Bronchial epithelial cell (primary cell): ENCODE measurements at regions not wholly inside any gene's neighbourhood (a gene's known extent, or its start where the extent isn't known, plus 50 kb on each side); places are given as distances from the start of the nearest gene placed in this dataset.

Source experiments
- DNase-seq: peaks from one replicate; pipeline ENCODE4 v3.0.0-alpha.2; 2010; ENCODE audit warnings: low read depth
- FAIRE-seq: peaks from 2 replicates; lab custom pipeline; 2011; peaks lifted over from hg19 to GRCh38; lab: Jason Lieb, UNC
- H3K27me3 ChIP-seq: 2 replicates; pipeline ENCODE4 v1.5.1; 2011; ENCODE audit warnings: low read length; ENCODE audit not compliant: control insufficient read depth, insufficient read depth
- H3K36me3 ChIP-seq: 2 replicates; pipeline ENCODE4 v1.5.1; 2011; ENCODE audit warnings: low read length; ENCODE audit not compliant: control insufficient read depth, insufficient read depth
- H3K4me3 ChIP-seq: 2 replicates; pipeline ENCODE4 v1.5.1; 2011; ENCODE audit warnings: mild to moderate bottlenecking, low read depth, low read length, control low read depth
- CTCF ChIP-seq: IDR thresholded peaks from 2 replicates; pipeline ENCODE4 v1.5.1; 2011; ENCODE audit warnings: mild to moderate bottlenecking, moderate library complexity, low read length, control low read depth, inconsistent platforms; ENCODE audit not compliant: insufficient read depth, severe bottlenecking

GRCh38 chr7:145490356-145490755 lies 626.2 kb upstream of the CNTNAP2 start:
- TF ChIP-seq CTCF: no peak
- FAIRE-seq (no peak), DNase-seq (no peak)
- H3K27me3 ChIP-seq: no peaks in the 10 kb centered on the region
- no peaks in the 10 kb centered on the region for H3K36me3 ChIP-seq
- H3K4me3 ChIP-seq: no peak overlapping the region

GRCh38 chr7:145489609-145490008 lies 627.0 kb upstream of the CNTNAP2 start:
- H3K27me3 ChIP-seq: no peaks in the 10 kb centered on the region
- DNase-seq (no peak), FAIRE-seq (no peak)
- no peaks in the 10 kb centered on the region for H3K36me3 ChIP-seq
- no peak overlapping the region for H3K4me3 ChIP-seq
- TF ChIP-seq CTCF: no peak

GRCh38 chr7:145488816-145489215 lies 627.8 kb upstream of the CNTNAP2 start:
- FAIRE-seq: no peak
- no peak overlapping the region for H3K4me3 ChIP-seq
- no peaks in the 10 kb centered on the region for H3K36me3 ChIP-seq
- no peaks in the 10 kb centered on the region for H3K27me3 ChIP-seq
- no peak for TF ChIP-seq CTCF
- no peak for DNase-seq

- TF ChIP-seq CTCF: no peak
- DNase-seq (no peak), FAIRE-seq (no peak)
- Histone ChIP-seq H3K27me3 (no peaks in the 10 kb centered on the region), H3K36me3 (no peaks in the 10 kb centered on the region), H3K4me3 (no peak overlapping the region)
These were observed 634.6 kb upstream of the CNTNAP2 start for GRCh38 chr7:145481985-145482384.

- Histone ChIP-seq H3K27me3 (no peaks in the 10 kb centered on the region), H3K36me3 (no peaks in the 10 kb centered on the region), H3K4me3 (no peak overlapping the region)
- DNase-seq (no peak), FAIRE-seq (no peak)
- TF ChIP-seq CTCF: no peak
These were observed 638.1 kb upstream of the CNTNAP2 start for GRCh38 chr7:145478541-145478940.

- H3K27me3 ChIP-seq: no peaks in the 10 kb centered on the region
- TF ChIP-seq CTCF: no peak
- no peak overlapping the region for H3K4me3 ChIP-seq
- no peak for FAIRE-seq
- no peaks in the 10 kb centered on the region for H3K36me3 ChIP-seq
- DNase-seq: no peak
These were observed 638.3 kb upstream of the TPK1 start for GRCh38 chr7:145474009-145474686.
